HepG2 (cell line): ENCODE measurements at regions not wholly inside any gene's neighbourhood (a gene's known extent, or its start where the extent isn't known, plus 50 kb on each side); places are given as distances from the start of the nearest gene placed in this dataset.
"Not testable (repeated sequence)": the region's sequence is repeated elsewhere in the genome, so short reads cannot be mapped to it uniquely, and the experiment has no call there.

ENCODE experiments used
- ATAC-seq: fragments of 200-7000 bp; cut with Tn5 transposase; 3 replicates; pipeline ENCODE4 v1.9.1; 2020; ENCODE audit warnings: mild to moderate bottlenecking, moderate library complexity
- BruUV-seq: library from RNA; stranded (reverse); fragments of 400-500 nt; replicated peaks from 2 replicates; lab custom pipeline; 2021; lab: Mats Ljungman, UMichigan
- CTCF ChIA-PET: fragments of 300-600 bp; formaldehyde crosslinking; extraction: SDS; loops from one replicate; lab custom pipeline; 2021; ENCODE audit warnings: low total read pairs, inconsistent platforms, low intra/inter-chr PET ratio; lab: Yijun Ruan, JAX
- POLR2A ChIA-PET: fragments of 350-600 bp; sonication (Branson Sonifier 250); formaldehyde crosslinking; loops from one replicate; lab custom pipeline; 2020; ENCODE audit warnings: antibody characterized with exemption, inconsistent platforms; lab: Yijun Ruan, JAX
- DNase-seq: peaks from one replicate; pipeline ENCODE4 v3.0.0-alpha.2; 2015; ENCODE audit warnings: low spot score
- FAIRE-seq: peaks from 3 replicates; lab custom pipeline; 2011; peaks lifted over from hg19 to GRCh38; lab: Jason Lieb, UNC
- H2AFZ ChIP-seq: one replicate; pipeline ENCODE4 v1.6.1; 2011; ENCODE audit warnings: low read length, inconsistent platforms
- H3K27ac ChIP-seq: fragments of 300-600 bp; 3 replicates; pipeline ENCODE4 v1.8.0; 2011; ENCODE audit warnings: mixed run types, mild to moderate bottlenecking, mixed read lengths, low read length, inconsistent platforms; ENCODE audit not compliant: insufficient read depth; ENCODE audit errors: extremely low read length
- H3K27me3 ChIP-seq, 2 experiments: fragments of 200-600 bp in 1 of 2; 2 replicates in 1 of 2; 3 replicates in 1 of 2; pipeline versions ENCODE4 v1.6.0 to v1.8.0; 2011; ENCODE audit warnings: low read length in 2 of 2, mild to moderate bottlenecking in 2 of 2, moderate library complexity in 2 of 2, inconsistent platforms in 1 of 2; ENCODE audit not compliant: insufficient read depth in 2 of 2, control insufficient read depth in 1 of 2
- H3K36me3 ChIP-seq, 2 experiments: fragments of 200-600 bp in 1 of 2; replicated peaks in 1 of 2; 2 replicates in 1 of 2; 3 replicates in 1 of 2; pipeline versions ENCODE4 v1.5.1 to v1.8.0; 2011; ENCODE audit warnings: low read length in 2 of 2, inconsistent platforms in 1 of 2; ENCODE audit not compliant: insufficient read depth in 2 of 2, control insufficient read depth in 1 of 2
- H3K4me1 ChIP-seq: 2 replicates; pipeline ENCODE4 v1.5.1; 2012; ENCODE audit warnings: low read length, inconsistent platforms; ENCODE audit not compliant: insufficient read depth
- H3K4me2 ChIP-seq: 2 replicates; pipeline ENCODE4 v1.6.0; 2011; ENCODE audit warnings: low read depth, low read length, inconsistent platforms
- H3K4me3 ChIP-seq, 3 experiments: fragments of 200-600 bp in 1 of 3; sonication (generic), shearing (Covaris generic) in 1 of 3; replicated peaks in 1 of 3; 2 replicates each; pipeline ENCODE4 v1.5.1; 2011 to 2016; ENCODE audit warnings: low read length in 3 of 3, inconsistent platforms in 2 of 3, low read depth in 2 of 3, mild to moderate bottlenecking in 2 of 3, control low read depth in 1 of 3, mixed read lengths in 1 of 3; ENCODE audit not compliant: insufficient read depth in 1 of 3
- H3K79me2 ChIP-seq: one replicate; pipeline ENCODE4 v1.6.1; 2011; ENCODE audit warnings: low read length, inconsistent platforms; ENCODE audit not compliant: insufficient read depth
- H3K9ac ChIP-seq: 2 replicates; pipeline ENCODE4 v1.6.0; 2011; ENCODE audit warnings: mild to moderate bottlenecking, low read depth, low read length, inconsistent platforms; ENCODE audit not compliant: insufficient read depth
- H3K9me3 ChIP-seq: 2 replicates; pipeline ENCODE4 v1.5.1; 2012; ENCODE audit warnings: mild to moderate bottlenecking, low read length
- H4K20me1 ChIP-seq: 2 replicates; pipeline ENCODE4 v1.6.0; 2011; ENCODE audit warnings: inconsistent platforms, mild to moderate bottlenecking, low read length, moderate library complexity; ENCODE audit not compliant: insufficient read depth
- PCBP1 ChIP-seq: fragments of 200-400 bp; formaldehyde crosslinking; IDR thresholded peaks from 2 replicates; pipeline ENCODE4 v1.6.1; 2017; ENCODE audit warnings: mild to moderate bottlenecking, low read depth, low read length, borderline replicate concordance
- WGBS: methylation state at CpG from one replicate; pipeline ENCODE4 v1.1.6; 2017; ENCODE audit warnings: low lambda C conversion rate; 5-methylcytosine and 5-hydroxymethylcytosine counted together
- in situ Hi-C: cut with HindIII; loops from 2 replicates; pipeline ENCODE4 v1.10.0; 2017; ENCODE audit warnings: low pct_unique_long_range_greater_than_20kb; ENCODE audit not compliant: extremely low pct_ligation_motif_present
- intact Hi-C: fragments of 100-400 bp; cut with micrococcal nuclease; formaldehyde crosslinking; loops from one replicate; pipeline ENCODE4 v1.10.0; 2022; ENCODE audit not compliant: unreplicated experiment

DNA sequence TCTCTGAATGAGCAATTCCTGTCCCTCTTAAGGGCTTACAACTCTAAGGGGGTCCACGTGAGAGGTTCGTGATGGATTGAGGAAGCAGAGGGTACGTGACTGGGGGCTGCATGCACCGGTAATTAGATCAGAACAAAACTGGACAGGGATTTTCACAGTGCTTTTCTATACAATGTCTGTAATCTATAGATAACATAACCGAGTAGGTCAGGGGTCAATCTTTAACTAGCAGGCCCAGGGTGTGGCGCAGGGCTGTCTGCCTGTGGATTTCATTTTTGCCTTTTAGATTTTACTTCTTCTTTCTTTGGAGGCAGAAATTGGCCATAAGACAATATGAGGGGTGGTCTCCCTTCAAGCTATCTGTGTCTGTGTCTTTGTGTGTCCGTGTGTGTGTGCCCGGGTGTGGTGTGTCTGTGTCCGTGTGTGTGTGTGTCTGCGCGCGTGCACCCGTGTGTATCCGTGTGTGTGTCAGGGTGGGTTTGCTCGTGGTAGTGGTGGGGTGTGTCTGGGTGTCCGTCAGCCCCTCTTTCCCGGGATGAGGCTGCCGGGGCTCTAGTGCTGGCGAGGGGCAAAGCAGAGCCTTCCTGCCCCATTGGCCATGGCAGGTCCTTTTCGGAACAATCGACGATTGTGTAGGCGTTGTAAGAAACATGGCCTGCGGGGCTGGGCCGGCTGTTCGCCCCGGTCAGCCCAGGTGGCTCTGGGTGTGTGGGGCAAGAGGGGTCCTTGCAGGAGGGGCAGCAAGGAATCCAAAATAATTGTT is 1382.0 kb upstream of the DEFB115 start:
- DNase-seq, CTCF ChIA-PET, POLR2A ChIA-PET, H3K4me1 ChIP-seq, FAIRE-seq, H3K4me3 ChIP-seq, intact Hi-C loops, H3K27me3 ChIP-seq, H3K27ac ChIP-seq, H3K36me3 ChIP-seq, H3K9ac ChIP-seq: not testable (repeated sequence)
- H3K9me3 ChIP-seq: peaks cover 66% of the 10 kb centered on the region
- 0 out of 2 replicates have a peak, but pooled peaks have one; percentile 9 for TF ChIP-seq PCBP1
- TF ChIP-seq, all 625 proteins: peak for 1; not testable (repeated sequence) for 624
- 45% methylated on average over 27 of the region's 27 CpGs for WGBS
- H3K4me2 ChIP-seq, H3K79me2 ChIP-seq, H4K20me1 ChIP-seq, BruUV-seq, H2AFZ ChIP-seq, in situ Hi-C loops: not testable (repeated sequence)
- peak; percentile 18; the same call in 1 of the 3 replicates for ATAC-seq

DNA sequence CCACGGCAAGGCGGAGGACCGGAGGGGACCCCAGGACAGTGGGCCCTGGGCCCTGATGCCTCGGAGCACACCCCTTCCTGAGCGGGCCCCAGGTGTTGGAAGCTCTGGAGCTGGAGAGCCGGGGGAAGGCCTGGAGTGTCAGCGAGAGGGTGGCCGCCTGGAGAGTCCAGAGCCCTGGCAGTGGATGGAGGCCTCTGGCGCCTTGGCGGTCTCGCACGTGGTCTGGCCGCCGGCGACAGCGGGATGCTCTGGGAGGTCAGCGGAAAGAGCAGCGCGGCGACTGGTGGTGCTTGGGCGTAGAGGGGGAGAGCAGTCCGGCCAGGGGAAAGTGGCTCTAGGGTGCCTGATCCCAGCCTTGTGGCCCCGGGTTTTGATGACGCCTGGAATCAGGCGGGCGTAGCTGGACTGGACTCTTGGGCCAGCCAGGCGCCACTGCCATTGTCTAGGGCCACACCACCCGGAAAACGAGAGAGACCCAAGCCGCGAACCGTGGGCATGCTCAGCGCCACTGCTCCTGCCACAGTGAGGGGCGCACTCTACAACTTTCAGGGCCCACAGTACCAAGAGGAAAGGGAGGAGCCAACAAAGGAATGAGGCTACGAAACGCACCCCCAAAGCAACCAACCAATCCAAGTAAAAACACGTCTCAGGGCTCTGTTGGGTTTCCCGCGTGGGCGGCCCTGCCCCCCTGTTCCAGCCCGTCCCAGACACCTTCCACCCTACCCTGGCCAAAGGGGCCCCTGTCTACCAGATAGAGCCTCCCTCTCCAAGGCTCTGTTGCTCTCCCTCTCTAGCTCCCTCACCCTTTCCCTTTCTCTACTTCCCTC is 1381.2 kb upstream of the DEFB115 start:
- CTCF ChIA-PET: not testable (repeated sequence)

More for the DNA sequence above, 1381.2 kb upstream of the DEFB115 start:
- peaks cover 66% of the 10 kb centered on the region for H3K9me3 ChIP-seq
- in situ Hi-C loops, H4K20me1 ChIP-seq, H3K4me2 ChIP-seq, BruUV-seq, H3K9ac ChIP-seq, H3K79me2 ChIP-seq, H3K36me3 ChIP-seq, H2AFZ ChIP-seq, H3K4me1 ChIP-seq, H3K27ac ChIP-seq, DNase-seq, POLR2A ChIA-PET, FAIRE-seq, ATAC-seq, H3K4me3 ChIP-seq, H3K27me3 ChIP-seq, intact Hi-C loops: not testable (repeated sequence)
- WGBS: 75% methylated on average over 41 of the region's 41 CpGs
